ENCODE measurements at regions not wholly inside any gene's neighbourhood (a gene's known extent, or its start where the extent isn't known, plus 50 kb on each side); places are given as distances from the start of the nearest gene placed in this dataset.
"Not testable (repeated sequence)": the region's sequence is repeated elsewhere in the genome, so short reads cannot be mapped to it uniquely, and the experiment has no call there.

DNA sequence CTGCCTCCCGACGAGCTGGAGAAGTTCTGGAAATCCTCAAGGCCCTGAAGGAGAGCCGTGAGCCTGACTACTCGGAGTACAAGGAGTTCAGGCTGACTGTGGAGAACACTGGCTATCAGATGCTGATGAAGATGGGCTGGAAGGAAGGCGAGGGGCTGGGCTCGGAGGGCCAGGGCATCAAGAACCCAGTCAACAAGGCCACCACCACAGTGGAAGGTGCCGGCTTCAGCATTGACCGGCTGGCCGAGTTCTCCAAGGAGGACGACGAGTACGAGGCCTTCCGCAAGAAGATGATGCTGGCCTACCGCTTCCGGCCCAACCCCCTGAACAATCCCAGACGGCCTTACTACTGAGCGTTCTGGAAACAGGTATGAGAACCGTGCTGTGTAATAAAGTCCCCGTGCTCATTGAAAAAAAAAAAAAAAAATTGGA, 366.1 kb upstream of the ATXN7L3B start:
- peak in 3 of 10 donors; percentile 52 to 70 (median 68) for DNase-seq
- intact Hi-C loops (cut with DNase I), result no loop called here

DNA sequence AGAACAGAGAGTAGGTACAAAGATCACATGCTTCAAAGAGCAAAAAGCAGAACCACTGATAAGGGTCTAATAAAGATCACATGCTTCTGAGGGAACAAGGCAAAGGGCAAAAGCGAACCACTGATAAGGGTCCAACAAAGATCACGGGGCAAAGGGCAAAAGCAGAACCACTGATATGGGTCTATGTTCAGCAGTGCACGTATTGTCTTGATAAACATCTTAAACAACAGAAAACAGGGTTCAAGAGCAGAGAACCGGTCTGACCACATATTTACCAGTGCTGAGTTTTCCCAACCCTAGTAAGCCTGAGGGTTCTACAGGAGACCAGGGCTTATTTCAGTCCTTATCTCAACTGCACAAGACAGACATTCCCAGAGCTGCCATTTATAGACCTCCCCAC, 362.7 kb upstream of the ATXN7L3B start:
- intact Hi-C loops (cut with DNase I); DNase-seq: not testable (repeated sequence)

DNA sequence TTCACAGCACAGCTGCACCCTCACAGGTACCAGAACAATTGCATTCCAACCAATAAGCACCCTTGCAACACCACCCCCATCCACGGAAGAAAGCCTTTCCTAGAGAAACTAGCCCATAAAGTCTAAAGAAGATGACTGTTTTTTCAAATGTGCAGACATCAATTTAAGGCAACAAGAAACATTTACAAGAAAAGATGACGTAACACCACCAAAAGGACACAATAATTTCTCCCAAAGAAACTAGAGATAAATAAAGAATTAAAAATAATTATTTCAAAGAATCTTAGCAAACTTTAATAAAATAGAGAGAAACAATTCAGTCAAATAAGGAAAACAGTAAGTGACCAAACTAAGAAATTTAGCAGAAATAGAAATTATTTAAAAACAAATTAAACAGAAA, 352.3 kb upstream of the ATXN7L3B start:
- intact Hi-C loops (cut with DNase I), result no loop called here
- DNase-seq, result no peak

DNA sequence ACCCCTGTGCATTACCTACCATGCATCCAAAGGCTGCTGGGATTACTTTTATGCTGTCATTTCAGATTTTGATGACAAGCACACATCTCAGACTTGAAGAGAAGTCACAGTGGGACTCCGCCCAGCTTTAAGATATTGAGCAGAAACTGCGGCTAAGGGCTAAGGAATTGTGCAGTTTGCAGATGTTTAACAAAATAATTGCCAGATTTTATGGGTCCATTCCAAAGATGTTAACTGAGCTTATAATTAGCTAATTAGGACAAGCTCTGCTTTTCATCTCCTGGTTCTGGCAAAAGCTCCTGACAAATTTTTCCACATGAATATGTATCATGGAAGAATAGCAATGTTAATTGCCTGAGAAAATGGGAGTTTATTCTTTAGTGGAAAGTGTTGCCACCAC, 344.4 kb upstream of the ATXN7L3B start:
- DNase-seq, result no peak
- intact Hi-C loops (cut with DNase I), result no loop called here

DNA sequence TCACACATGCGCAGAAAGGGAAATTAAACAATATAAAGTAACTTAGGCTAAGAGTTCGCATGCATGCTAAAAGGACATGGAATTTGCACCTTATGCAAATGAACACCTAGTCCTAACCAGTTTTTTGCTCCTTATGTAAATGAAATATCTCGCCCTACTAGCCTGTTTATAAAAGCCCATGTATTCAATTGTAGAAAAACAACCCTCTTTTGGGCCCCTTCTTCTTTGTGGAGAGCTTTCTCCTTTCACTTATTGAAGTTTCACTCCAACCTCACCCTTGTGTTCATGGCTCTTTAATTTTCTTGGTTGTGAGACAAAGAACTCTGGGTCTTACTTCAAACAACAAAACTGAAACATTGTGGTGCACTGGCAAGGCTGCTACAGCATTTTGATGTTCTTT, 333.4 kb upstream of the ATXN7L3B start:
- intact Hi-C loops (cut with DNase I), result no loop called here
- no peak for DNase-seq

DNA sequence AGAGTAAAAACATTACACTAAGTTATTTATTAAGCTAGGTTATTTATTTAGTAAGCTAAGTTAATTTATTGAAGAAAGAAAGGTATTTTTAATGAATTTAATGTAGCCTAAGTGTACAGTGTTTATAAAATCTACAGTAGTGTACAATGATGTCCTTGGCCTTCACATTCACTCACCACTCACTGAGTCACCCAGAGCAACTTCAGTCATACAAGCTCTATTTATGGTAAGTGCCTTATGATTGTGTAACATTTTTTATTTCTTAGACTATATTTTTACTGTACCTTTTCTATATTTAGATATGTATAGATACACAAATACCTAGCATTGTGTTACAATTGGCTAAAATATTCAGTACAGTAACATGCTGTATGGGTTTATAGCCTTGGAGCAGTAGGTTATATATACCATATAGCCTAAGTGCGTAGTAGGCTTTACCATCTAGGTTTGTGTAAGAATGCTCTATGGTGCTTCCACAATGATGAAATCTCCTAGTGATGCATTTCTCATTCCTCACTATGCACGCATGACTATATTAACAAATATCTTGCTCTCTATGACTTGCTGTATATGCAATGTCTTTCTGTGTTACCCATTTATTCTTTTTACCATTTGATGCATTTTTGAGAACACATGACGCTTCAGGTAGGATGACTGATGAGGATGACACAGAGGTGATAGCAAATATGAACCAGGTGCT, 309.6 kb upstream of the ATXN7L3B start:
- DNase-seq, result no peak
- intact Hi-C loops (cut with DNase I), result no loop called here

DNA sequence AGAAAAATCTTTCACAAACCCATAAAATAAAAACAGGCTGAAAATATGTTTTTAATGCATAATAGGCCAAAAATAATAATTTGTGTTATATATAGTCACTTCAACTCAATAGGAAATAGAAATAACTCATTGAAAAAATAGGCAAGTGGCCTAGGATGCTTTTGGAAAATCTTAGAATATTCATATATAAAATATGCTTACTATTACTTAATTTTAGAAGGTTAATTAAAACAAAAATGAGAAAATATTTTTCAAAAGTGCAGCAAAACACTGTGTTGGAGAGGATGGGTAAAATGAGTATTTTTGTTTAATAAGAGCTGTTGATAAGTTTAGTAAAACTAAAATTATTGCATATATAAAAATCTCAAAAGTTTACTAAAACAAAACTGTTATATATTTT, 308.0 kb upstream of the ATXN7L3B start:
- intact Hi-C loops (cut with DNase I), result no loop called here
- DNase-seq, result no peak

DNA sequence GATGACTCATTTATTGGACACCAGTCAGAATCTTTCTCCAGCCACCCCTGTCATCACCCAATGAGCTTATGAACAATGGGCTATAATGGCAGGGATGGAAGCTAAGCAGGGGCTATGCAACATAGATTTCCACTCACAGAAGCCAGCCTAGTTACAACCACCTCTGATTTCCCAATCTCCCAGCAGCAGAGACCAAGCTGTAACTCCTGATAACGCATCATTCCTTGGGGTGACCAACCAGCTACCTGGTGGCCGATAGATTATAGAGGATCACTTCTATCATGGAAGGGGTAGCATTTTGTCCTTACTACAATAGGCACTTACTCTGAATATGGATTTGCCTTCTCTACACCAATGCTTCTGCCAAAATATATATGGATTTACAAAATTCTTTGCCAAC, 302.3 kb upstream of the ATXN7L3B start:
- DNase-seq, result no peak
- intact Hi-C loops (cut with DNase I), result no loop called here

DNA sequence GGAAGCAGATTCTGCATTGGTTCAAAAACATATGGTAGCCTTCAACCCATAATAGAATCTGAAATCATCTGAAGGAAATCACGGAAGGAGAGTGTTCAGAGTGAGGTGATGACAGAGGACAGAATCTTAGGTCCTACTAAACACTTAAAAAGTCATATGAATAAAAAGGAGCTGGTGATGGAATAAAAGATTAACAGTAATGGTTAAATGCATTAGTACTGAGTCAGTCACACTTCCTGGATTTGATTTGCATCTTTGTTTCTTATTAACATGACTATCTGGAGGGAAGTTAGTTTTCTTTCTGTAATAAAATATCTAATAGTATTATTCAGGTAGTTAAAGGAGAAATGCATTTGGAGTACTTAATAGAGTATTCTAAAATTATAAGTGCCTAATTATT, 296.3 kb upstream of the ATXN7L3B start:
- DNase-seq, result no peak
- intact Hi-C loops (cut with DNase I), result no loop called here

DNA sequence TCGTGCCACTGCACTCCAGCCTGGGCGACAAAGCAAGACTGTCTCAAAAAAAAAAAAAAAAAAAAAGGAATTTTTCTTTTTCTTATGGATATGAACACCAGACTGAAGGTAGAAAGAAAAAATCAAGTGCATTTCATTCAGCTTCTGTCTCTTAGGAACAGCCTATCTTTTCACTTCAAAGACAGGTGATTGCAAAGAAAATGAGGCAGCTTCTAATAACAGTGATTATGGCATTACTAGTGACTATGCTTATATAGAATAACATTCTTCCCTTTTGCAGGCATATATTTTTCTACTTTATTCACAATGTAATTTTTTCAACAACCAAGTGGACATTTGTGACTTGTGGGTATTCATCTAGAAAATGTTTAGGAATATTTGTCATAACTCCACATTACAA, 295.5 kb upstream of the ATXN7L3B start:
- DNase-seq, result no peak
- intact Hi-C loops (cut with DNase I), result no loop called here

DNA sequence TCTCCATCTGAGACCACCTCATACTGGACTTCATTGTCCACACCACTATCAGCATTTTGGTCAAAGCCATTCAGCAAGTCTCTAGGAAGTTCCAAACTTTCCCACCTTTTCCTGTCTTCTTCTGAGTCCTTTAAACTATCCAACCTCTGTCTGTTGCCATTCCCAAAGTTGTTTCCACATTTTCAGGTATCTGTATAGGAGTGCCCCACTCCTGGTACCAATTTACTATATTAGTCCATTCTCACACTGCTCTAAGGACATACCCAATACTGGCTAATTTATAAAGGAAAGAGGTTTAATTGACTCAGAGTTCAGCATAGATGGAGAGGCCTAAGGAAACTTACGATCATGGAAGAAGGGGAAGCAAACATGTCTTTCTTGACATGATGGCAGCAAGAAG, 292.2 kb upstream of the ATXN7L3B start:
- intact Hi-C loops (cut with DNase I), result no loop called here
- DNase-seq, result no peak

DNA sequence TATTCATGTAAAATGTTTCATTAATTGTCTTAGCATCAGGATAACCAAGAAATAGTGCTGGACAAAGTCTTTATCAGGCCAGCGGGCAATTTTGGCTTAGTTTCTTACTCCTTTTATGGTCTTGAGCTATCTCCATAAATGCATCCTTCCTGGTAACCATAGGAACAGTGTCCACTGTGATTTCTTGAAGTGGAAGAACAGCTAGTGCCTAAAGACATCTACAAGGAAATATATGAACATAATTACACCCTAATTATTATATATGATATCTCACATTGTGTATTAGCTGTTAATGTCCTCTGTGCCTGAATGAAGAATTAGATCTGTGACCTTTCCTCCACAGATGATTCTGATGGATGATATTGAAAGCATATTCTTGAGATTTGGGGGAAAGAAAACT, 286.7 kb upstream of the ATXN7L3B start:
- intact Hi-C loops (cut with DNase I), result no loop called here
- no peak for DNase-seq

DNA sequence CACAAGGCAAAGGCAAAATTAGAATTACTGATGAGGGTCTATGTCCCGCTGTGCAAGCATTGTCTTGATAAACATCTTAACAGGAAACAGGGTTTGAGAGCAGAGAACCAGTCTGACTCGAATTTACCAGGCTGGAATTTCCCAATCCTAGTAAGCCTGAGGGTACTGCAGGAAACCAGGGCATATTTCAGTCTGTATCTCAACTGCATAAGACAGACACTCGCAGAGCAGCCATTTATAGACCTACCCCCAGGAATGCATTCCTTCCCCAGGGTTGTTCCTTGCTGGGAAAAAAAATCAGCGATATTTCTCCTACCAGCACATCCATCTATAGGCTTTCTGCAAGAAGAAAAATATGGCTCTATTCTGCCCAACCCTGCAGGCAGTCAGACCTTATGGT, 283.8 kb upstream of the ATXN7L3B start:
- DNase-seq; intact Hi-C loops (cut with DNase I): not testable (repeated sequence)

DNA sequence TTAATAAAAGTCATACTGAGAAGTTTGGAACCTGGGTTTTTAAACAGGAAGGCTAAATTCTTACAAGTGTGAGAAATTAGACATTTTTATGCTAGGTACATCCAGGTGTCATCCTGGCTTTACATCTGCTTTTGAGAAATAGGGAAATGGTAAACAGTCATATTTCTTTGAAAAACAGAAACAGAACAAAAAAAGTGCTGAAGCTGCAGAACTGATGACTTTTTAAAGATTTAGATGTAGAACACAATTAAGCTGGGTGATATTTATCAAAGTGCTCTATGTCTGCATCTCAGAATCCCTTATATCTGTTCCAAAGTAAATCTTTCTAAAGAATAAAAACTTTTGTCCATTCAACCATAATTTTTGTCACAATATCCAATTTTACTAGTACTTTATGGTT, 282.9 kb upstream of the ATXN7L3B start:
- intact Hi-C loops (cut with DNase I), result no loop called here
- DNase-seq, result no peak

DNA sequence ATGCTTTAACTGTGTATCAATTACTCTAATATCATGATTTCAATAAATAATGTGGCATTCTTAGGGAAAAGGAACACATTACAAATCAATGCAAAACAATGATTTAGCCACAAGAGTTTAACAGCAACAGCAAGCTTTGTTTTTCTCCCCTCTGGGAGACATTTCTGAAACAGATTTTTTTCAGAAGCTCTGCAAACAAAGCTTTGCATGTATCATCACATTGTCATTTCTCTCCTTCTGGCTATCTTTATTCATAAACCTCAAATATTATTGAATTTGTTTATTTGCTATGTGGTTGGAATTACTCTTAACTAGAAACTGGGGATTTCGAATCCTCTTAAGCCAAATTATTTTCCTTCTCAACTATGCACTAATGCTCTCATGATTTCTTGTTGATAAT, 278.4 kb upstream of the ATXN7L3B start:
- intact Hi-C loops (cut with DNase I), result no loop called here
- DNase-seq, result no peak

DNA sequence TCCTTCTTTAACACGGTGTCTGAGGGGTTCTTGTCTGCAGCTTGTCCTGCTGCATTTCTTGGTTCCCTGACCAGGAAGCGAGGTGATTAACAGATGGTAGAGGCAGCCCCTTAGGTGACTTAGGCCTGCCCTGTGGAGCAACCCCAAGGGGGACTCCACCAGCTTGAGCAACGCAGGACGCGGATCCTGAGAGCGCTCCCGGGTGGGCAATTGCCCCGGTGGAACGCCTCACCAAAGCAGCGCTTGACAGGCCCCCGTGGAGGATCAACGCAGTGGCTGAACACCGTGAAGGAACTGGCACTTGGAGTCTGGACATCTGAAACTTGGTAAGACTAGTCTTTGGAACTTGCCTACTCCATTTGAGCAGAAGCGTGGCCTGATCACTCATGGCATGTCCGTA, 272.9 kb upstream of the ATXN7L3B start:
- intact Hi-C loops (cut with DNase I), result no loop called here
- peak in 2 of 10 donors; percentile 55 to 63 for DNase-seq

DNA sequence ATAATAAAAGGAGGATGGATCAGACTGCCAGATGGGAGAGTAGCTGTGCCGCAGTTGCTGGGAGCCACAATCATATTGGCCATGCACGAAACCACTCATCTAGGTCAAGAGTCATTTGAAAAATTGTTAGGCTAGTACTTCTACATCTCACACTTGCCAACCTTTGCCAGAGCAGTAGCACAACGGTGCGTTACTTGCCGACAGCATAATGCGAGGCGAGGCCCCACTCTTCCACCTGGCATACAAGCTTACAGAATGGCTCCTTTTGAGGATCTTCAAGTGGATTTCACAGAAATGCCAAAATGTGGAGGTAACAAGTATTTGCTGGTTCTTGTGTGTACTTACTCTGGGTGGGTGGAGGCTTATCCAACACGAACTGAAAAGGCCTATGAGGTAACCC, 268.3 kb upstream of the ATXN7L3B start:
- DNase-seq; intact Hi-C loops (cut with DNase I): not testable (repeated sequence)

DNA sequence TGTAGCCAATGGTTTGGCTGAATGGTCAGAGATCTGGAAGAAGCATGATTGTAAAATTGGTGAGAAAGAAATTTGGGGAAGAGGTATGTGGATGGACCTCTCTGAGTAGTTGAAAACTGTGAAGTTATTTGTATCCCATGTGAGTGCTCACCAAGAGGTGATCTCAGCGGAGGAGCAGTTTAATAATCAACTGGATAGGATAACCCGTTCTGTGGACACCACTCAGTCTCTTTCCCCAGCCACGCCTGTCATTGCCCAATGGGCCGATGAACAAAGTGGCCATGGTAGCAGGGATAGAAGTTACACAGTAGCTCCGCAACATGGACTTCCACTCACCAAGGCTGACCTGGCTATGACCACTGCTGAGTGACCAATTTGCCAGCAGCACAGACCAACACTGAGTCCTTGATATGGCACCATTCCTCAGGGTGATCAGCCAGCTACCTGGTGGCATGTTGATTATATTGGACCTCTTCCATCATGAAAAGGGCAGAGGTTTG, 257.4 kb upstream of the ATXN7L3B start:
- no peak for DNase-seq
- intact Hi-C loops (cut with DNase I), result no loop called here

DNA sequence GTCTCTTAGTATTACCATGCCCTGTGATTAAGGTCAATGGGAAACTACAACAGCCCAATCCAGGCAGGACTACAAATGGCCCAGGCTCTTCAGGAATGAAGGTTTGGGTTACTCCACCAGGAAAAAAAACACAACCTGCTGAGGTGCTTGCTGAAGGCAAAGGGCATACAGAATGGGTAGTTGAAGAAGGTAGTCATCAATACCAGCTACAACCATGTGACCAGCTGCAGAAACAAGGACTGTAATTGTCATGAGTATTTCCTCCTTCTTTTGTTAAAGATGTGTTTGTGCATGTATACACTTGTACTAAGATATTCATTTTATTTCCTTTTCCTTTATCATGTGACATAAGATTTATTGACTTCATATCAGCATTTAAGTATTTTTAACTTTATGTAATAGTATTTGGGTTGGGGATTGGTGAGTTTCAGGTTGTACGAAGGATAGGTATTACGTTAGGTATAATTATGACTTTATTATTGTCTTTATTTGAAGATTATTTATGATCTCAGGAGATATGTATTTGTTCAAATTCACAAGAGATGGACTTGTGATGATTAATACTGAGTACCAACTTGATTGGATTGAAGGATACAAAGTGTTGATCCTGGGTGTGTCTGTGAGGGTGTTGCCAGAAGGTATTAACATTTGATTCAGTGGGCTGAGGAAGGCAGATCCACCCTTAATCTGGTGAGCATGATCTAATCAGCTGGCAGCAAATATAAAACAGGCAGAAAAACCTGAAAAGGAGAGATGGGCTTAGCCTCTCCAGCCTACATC, 256.0 kb upstream of the ATXN7L3B start:
- DNase-seq; intact Hi-C loops (cut with DNase I): not testable (repeated sequence)

DNA sequence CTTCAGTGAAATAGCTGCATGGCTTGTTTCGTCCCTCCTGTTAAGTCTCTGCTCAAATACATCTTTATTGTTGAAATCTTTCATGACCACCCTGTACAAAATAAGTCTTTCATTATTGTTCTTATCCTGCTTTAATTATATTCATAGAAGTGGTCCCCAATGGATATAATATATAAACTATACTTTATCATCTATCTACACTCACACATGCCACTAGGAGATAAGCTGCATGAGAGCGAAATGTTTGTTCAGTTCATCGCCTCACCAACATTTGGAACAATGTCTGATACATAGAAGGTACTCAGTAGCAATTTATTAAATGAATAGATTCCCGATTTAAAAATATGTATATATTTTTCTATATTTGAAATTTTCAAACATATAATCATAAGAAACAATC, 254.0 kb upstream of the ATXN7L3B start:
- intact Hi-C loops (cut with DNase I), result no loop called here

DNA sequence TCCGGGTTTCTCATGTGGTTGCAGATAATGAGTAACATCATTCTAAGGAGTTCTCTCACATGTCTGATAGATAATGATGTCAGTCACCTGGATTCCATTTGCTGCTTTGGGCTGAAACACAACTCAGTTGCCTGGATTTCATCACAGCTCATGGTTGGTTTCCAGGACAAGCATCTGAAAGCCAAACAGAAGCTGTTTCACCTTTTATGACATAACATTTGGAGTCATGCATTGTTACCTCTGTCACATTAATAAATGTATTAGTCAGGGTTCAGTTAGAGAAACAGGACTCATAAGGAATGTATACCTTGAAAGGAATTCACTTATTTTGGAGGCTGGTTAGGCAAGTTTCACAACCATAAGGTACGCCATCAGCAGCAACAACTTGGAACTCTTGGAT, 251.9 kb upstream of the ATXN7L3B start:
- DNase-seq, result no peak
- intact Hi-C loops (cut with DNase I), result no loop called here

More for the DNA sequence above, 254.0 kb upstream of the ATXN7L3B start:
- no peak for DNase-seq

DNA sequence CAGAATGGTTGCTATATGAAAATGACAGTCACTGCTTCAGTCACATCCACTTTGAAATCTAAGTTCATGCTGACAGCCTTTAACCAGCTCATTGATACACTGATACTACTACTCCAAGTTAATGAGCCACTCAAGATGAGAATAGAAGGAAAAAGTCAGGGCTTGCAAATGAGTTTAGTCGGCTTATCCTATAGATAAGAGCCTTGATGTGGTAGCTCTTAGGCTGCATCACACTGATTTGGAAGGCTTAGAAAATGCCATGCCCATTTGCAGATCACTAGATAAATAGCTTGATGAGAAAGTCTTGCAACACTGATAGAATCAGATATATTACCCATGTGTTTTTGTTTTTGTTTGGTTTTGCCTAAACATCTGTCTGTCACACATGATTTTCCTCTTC, 251.4 kb upstream of the ATXN7L3B start:
- DNase-seq, result no peak
- intact Hi-C loops (cut with DNase I), result no loop called here

Data from posterior cingulate gyrus (tissue), 11 donors.